Urinary bladder (tissue), 3 donors: ENCODE measurements at regions not wholly inside any gene's neighbourhood (a gene's known extent, or its start where the extent isn't known, plus 50 kb on each side); places are given as distances from the start of the nearest gene placed in this dataset.

Source experiments
- DNase-seq: peaks from one replicate; pipeline ENCODE4 v3.0.0-alpha.2; 2015; ENCODE audit errors: extremely low spot score
- H3K27ac ChIP-seq: one replicate; pipeline ENCODE4 v1.5.1; 2013; ENCODE audit warnings: low read depth, mild to moderate bottlenecking, moderate library complexity
- H3K36me3 ChIP-seq: one replicate; pipeline ENCODE4 v1.6.1; 2013; ENCODE audit warnings: mild to moderate bottlenecking, moderate library complexity; ENCODE audit not compliant: insufficient read depth
- H3K4me1 ChIP-seq: one replicate; pipeline ENCODE4 v1.6.1; 2013; ENCODE audit warnings: mild to moderate bottlenecking, moderate library complexity; ENCODE audit not compliant: insufficient read depth
- H3K4me3 ChIP-seq: one replicate; pipeline ENCODE4 v1.5.1; 2013; ENCODE audit warnings: low read depth, low read length
- WGBS: extraction: QIAGEN DNeasy Blood & Tissue Kit; methylation state at CpG from one replicate; pipeline ENCODE4 v1.1.7; 2013; 5-methylcytosine and 5-hydroxymethylcytosine counted together
- donor health status: healthy with polysubstance abuse.
- donor health status: healthy.

GRCh38 chr5:10867389-10868303, 106.6 kb upstream of the DAP start:
- WGBS = 92% methylated on average over 13 of the region's 13 CpGs
- no peaks in the 10 kb centered on the region for H3K4me1 ChIP-seq
- no peak for DNase-seq
- no peak overlapping the region for H3K4me3 ChIP-seq
- no peak overlapping the region for H3K27ac ChIP-seq
- H3K36me3 ChIP-seq = no peaks in the 10 kb centered on the region

DNA sequence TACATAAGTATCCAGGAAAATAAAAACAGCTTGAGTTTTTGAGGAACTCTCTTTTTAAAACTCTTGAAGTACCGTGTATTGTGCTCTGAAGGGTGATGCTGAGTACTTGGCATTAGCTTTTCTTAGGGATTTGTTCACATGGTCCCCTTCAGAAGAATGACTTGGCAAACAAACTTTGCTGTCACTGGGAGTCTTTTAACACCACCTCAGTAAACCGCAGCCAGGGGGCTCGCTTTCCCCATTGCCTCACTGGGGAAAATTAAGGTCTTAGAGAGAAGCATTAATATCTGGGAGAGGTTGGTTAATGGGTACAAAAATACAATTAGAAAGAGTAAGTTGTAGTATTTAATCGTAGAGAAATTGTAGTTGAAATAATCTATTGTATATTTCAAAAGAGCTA, 105.9 kb upstream of the DAP start:
- DNase-seq = no peak
- Histone ChIP-seq H3K4me1 (no peaks in the 10 kb centered on the region), H3K4me3 (no peak overlapping the region), H3K27ac (no peak overlapping the region), H3K36me3 (no peaks in the 10 kb centered on the region)
- 55% methylated on average over 4 of the region's 4 CpGs for WGBS

GRCh38 chr5:10863763-10864383, 102.8 kb upstream of the DAP start:
- H3K4me3 ChIP-seq = no peak overlapping the region
- H3K36me3 ChIP-seq = no peaks in the 10 kb centered on the region
- no peak for DNase-seq
- no peaks in the 10 kb centered on the region for H3K4me1 ChIP-seq
- WGBS = 69% methylated on average over 15 of the region's 15 CpGs
- H3K27ac ChIP-seq = no peak overlapping the region

- Histone ChIP-seq H3K4me1 (no peaks in the 10 kb centered on the region), H3K36me3 (no peaks in the 10 kb centered on the region), H3K4me3 (no peak overlapping the region), H3K27ac (no peak overlapping the region)
- DNase-seq = no peak
- WGBS = 98% methylated on average over 1 of the region's 1 CpG
Observed at GRCh38 chr5:10862085-10862484, 101.1 kb upstream of the DAP start.

DNA sequence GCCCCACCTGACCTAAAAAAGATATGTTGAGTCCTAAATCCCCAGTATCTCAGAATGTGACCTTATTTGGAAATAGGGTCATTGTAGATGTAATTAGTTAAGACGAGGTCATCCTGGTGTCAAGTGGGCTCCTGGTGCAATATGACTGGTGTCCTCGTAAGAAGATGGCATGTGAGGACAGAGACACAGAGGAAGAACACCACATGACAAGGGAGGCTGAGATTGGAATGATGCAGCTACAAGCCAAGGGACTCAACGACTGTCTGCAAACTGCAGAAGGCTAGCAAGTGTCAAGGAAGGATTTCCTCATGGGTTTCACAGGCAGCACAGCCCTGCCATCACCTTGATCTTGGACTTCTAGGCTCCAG, 100.4 kb upstream of the DAP start:
- Histone ChIP-seq H3K36me3 (no peaks in the 10 kb centered on the region), H3K27ac (no peak overlapping the region), H3K4me1 (no peaks in the 10 kb centered on the region), H3K4me3 (no peak overlapping the region)
- no peak for DNase-seq
- 77% methylated on average over 3 of the region's 3 CpGs for WGBS

DNA sequence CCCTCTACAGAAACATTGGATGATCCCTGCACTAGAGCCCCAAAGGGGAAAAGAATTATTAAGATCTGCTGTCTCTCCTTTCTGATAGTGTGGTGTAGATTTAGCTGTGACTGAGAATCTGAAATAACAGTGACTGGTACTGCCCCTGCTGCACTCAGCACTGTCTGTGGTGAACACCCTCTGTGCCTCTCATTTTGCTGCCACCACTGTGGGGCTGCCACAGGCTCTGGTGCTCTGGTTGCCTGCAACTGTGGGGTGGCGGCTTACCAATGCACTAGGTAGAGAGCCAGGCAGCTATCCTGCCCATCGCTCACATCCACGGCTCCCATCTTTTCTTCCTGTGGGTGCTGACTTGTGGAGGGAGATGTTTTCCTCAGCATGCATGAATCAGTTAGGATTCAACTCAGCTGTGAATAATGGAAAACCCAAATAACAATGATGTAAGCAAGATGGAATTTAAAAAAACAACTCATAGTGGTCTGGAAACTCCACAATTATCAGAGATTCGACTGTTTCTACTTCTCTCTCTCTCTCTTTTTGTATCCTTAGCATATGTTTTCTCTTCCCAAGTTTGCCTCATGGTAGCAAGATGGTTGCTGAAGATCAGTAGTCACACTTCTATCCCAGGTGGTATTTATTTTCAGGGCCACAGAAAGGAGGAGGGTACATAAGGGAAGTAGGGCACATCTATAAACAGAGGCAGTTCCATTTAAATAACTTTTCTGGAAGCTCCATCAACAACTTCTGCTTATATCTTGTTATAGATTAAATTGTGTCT, 99.8 kb upstream of the DAP start:
- Histone ChIP-seq H3K4me3 (no peak overlapping the region), H3K27ac (no peak overlapping the region), H3K4me1 (no peaks in the 10 kb centered on the region), H3K36me3 (no peaks in the 10 kb centered on the region)
- WGBS = 83% methylated on average over 4 of the region's 4 CpGs
- no peak for DNase-seq

- H3K36me3 ChIP-seq = no peaks in the 10 kb centered on the region
- 80% methylated on average over 9 of the region's 9 CpGs for whole genome bisulfite sequencing
- no peak overlapping the region for H3K27ac ChIP-seq
- no peak for DNase-seq
- H3K4me3 ChIP-seq = no peak overlapping the region
- H3K4me1 ChIP-seq = no peaks in the 10 kb centered on the region
Observed at GRCh38 chr5:10860196-10860543, 99.1 kb upstream of the DAP start.

DNA sequence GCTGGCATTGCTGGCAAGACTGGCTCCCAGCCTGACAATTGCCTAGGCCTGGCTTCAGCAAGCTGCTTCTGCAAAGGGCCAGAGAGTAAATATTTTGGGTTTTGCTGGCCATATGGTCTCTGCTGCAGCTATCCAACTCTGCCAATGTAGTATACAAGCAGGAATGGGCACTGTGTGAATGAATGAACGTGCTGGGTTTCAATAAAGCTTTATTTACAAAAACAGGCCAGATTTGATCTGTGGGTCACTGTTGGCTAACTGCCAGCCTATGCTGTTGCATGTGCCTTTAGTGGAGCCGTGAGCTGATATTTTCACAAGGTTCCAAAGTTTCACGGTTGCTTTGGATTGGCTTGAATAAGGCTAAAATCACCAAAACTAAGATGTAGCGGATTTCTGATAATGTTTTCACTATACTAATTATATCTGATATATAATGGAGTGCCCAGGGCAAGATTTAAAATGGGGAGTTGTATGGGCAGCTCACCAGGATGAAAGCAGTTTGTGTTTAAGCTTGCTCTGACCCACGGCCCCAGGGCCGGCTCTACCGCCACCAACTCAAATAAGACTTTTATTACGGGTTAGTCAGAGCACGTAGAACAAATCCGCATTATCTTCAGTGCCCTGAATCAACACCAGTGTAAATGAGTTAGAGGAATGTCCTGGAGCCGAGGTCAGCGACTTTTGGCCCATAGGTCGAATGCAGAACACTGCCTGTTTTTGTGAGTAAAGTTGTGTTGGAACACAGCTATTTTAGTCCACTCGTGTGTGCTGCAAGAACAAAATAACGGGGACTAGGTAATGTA, 98.6 kb upstream of the DAP start:
- Histone ChIP-seq H3K4me1 (no peaks in the 10 kb centered on the region), H3K36me3 (no peaks in the 10 kb centered on the region), H3K4me3 (no peak overlapping the region), H3K27ac (no peak overlapping the region)
- no peak for DNase-seq
- 89% methylated on average over 15 of the region's 15 CpGs for WGBS

- Histone ChIP-seq H3K4me3 (no peak overlapping the region), H3K27ac (no peak overlapping the region), H3K4me1 (no peaks in the 10 kb centered on the region), H3K36me3 (no peaks in the 10 kb centered on the region)
- 74% methylated on average over 9 of the region's 9 CpGs for WGBS
- DNase-seq = no peak
Observed at GRCh38 chr5:10858945-10859344, 97.9 kb upstream of the DAP start.

GRCh38 chr5:10858307-10858706, 97.3 kb upstream of the DAP start:
- Histone ChIP-seq H3K4me3 (no peak overlapping the region), H3K27ac (no peak overlapping the region), H3K36me3 (no peaks in the 10 kb centered on the region), H3K4me1 (no peaks in the 10 kb centered on the region)
- WGBS = 48% methylated on average over 5 of the region's 5 CpGs
- no peak for DNase-seq

DNA sequence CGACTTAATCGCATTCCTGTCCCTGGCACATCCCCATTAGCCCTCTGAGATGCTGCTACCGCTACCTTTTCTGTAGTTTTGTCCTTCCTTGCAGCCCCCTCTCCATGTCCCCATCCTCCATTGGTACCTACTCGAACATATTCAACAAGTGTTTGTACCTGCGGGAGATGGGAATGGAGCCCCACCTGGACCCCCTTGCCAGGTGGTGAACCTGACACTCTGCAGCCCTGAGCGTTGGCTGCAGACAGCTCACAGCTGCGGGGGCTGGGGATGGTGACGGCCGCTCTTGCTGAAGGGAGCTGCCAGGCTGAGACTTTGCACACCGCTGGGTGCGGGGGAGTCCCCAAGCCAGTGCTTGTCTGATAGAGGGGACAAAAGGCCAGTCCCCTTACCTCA, 96.3 kb upstream of the DAP start:
- WGBS = 48% methylated on average over 11 of the region's 11 CpGs
- Histone ChIP-seq H3K27ac (no peak overlapping the region), H3K36me3 (no peaks in the 10 kb centered on the region), H3K4me3 (no peak overlapping the region), H3K4me1 (no peaks in the 10 kb centered on the region)
- no peak for DNase-seq

DNA sequence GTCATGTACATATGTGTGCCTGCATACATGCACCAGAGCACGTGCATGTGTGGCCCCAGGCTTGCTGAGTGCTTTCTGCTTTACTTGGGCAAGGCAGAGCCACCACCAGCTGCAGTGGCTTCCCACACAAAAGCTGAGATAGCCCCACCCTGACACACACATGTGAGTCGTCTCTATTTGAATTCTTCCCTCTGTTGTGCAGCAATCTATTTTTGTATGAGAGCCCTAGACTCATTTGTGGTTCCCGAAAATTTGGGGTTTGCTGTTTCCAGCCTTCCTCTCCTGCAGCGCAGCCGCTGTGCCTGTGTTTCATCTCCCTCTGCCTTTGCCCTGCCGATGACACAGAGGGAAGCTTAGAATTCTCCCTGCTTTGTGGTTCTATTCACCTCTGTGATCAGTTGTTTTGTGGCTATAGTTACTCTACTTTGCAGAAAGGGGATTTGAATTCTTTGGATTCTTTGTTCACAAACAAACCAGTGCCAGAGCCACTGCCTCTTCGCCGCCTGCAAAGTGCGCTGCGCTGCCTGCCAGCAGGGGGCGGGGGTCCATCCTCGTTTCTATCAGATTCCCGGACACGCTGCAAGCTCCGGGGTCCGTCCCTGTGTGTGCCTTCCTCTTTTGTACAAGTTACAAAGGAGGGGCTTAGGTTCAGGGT, 95.8 kb upstream of the DAP start:
- Histone ChIP-seq H3K27ac (no peak overlapping the region), H3K36me3 (no peaks in the 10 kb centered on the region), H3K4me1 (no peaks in the 10 kb centered on the region), H3K4me3 (no peak overlapping the region)
- WGBS = 14% methylated on average over 16 of the region's 16 CpGs
- DNase-seq = no peak

- H3K36me3 ChIP-seq = no peaks in the 10 kb centered on the region
- no peak overlapping the region for H3K27ac ChIP-seq
- WGBS = 74% methylated on average over 5 of the region's 5 CpGs
- no peak for DNase-seq
- H3K4me1 ChIP-seq = no peaks in the 10 kb centered on the region
- H3K4me3 ChIP-seq = no peak overlapping the region
Observed at GRCh38 chr5:10856071-10856470, 95.0 kb upstream of the DAP start.
